K562 (cell line): ENCODE measurements at regions not wholly inside any gene's neighbourhood (a gene's known extent, or its start where the extent isn't known, plus 50 kb on each side); places are given as distances from the start of the nearest gene placed in this dataset.

ENCODE experiments used
- ATAC-seq: fragments of 200-7000 bp; cut with Tn5 transposase; 3 replicates; pipeline ENCODE4 v1.9.1; 2020; ENCODE audit warnings: moderate library complexity
- BruUV-seq: library from RNA; stranded (reverse); fragments of 400-500 nt; replicated peaks from 2 replicates; lab custom pipeline; 2021; lab: Mats Ljungman, UMichigan
- CTCF ChIA-PET: fragments of 300-600 bp; formaldehyde crosslinking; extraction: SDS; loops from one replicate; lab custom pipeline; 2021; ENCODE audit warnings: low intra/inter-chr PET ratio; lab: Yijun Ruan, JAX
- POLR2A ChIA-PET: fragments of 300-600, 350-650 bp; sonication (Branson Sonifier 250); formaldehyde crosslinking; extraction: SDS; loops from one replicate; lab custom pipeline; 2021; ENCODE audit warnings: antibody characterized with exemption, inconsistent platforms; lab: Yijun Ruan, JAX
- DNase-seq, 4 experiments: peaks; one replicate each; pipeline versions ENCODE4 v3.0.0 to v3.0.0-alpha.2; 2011 to 2018; ENCODE audit warnings: low spot score in 3 of 4, mixed read lengths in 3 of 4; ENCODE audit errors: extremely low read depth in 1 of 4
- FAIRE-seq: peaks from 2 replicates; lab custom pipeline; 2011; peaks lifted over from hg19 to GRCh38; lab: Jason Lieb, UNC
- H2AFZ ChIP-seq: 2 replicates; pipeline ENCODE4 v1.6.0; 2011; ENCODE audit warnings: low read depth, low read length, control low read depth, inconsistent platforms
- H3K27ac ChIP-seq: fragments of 200-600 bp; 3 replicates; pipeline ENCODE4 v1.8.0; 2011; ENCODE audit warnings: low read depth, mild to moderate bottlenecking, control low read depth, inconsistent platforms, low read length, moderate library complexity, mixed read lengths; ENCODE audit errors: extremely low read depth
- H3K27me3 ChIP-seq, 2 experiments: fragments of 300-600 bp in 1 of 2; 2 replicates in 1 of 2; 3 replicates in 1 of 2; pipeline versions ENCODE4 v1.6.0 to v1.8.0; 2011; ENCODE audit warnings: inconsistent platforms in 2 of 2, low read length in 2 of 2, mild to moderate bottlenecking in 1 of 2, mixed read lengths in 1 of 2, moderate library complexity in 1 of 2; ENCODE audit not compliant: control insufficient read depth in 2 of 2, insufficient read depth in 2 of 2
- H3K36me3 ChIP-seq: fragments of 300-600 bp; 3 replicates; pipeline ENCODE4 v1.8.0; 2011; ENCODE audit warnings: mild to moderate bottlenecking, low read length, inconsistent platforms; ENCODE audit not compliant: control insufficient read depth, insufficient read depth
- H3K4me1 ChIP-seq, 2 experiments: fragments of 200-600 bp in 1 of 2; replicated peaks in 1 of 2; 2 replicates in 1 of 2; 3 replicates in 1 of 2; pipeline versions ENCODE4 v1.5.1 to v1.8.0; 2011; ENCODE audit warnings: inconsistent platforms in 2 of 2, low read length in 2 of 2, mild to moderate bottlenecking in 1 of 2, mixed read lengths in 1 of 2, moderate library complexity in 1 of 2; ENCODE audit not compliant: control insufficient read depth in 2 of 2, insufficient read depth in 2 of 2
- H3K4me2 ChIP-seq: 2 replicates; pipeline ENCODE4 v1.6.1; 2011; ENCODE audit warnings: low read length, control low read depth, inconsistent platforms, mixed read lengths; ENCODE audit not compliant: insufficient read depth
- H3K4me3 ChIP-seq: fragments of 200-600 bp; sonication (generic), shearing (Covaris generic); 2 replicates; pipeline ENCODE4 v1.5.1; 2016; ENCODE audit warnings: control low read depth, inconsistent platforms
- H3K79me2 ChIP-seq: fragments of 200-600 bp; 3 replicates; pipeline ENCODE4 v1.8.0; 2011; ENCODE audit warnings: low read length, inconsistent platforms; ENCODE audit not compliant: control insufficient read depth, insufficient read depth
- H3K9ac ChIP-seq, 2 experiments: 2 replicates each; pipeline versions ENCODE4 v1.6.0 to v1.6.1; 2011; ENCODE audit warnings: low read depth in 2 of 2, low read length in 2 of 2, control low read depth in 1 of 2, inconsistent platforms in 1 of 2, mild to moderate bottlenecking in 1 of 2, mixed read lengths in 1 of 2; ENCODE audit not compliant: insufficient read depth in 1 of 2
- H3K9me1 ChIP-seq: one replicate; pipeline ENCODE4 v1.6.0; 2011; ENCODE audit warnings: inconsistent platforms, mild to moderate bottlenecking, low read length, moderate library complexity; ENCODE audit not compliant: control insufficient read depth, insufficient read depth
- H3K9me3 ChIP-seq: replicated peaks from 2 replicates; pipeline ENCODE4 v1.5.1; 2011; ENCODE audit warnings: low read depth, low read length, inconsistent platforms; ENCODE audit not compliant: control insufficient read depth, insufficient read depth
- H4K20me1 ChIP-seq: replicated peaks from 2 replicates; pipeline ENCODE4 v1.6.1; 2011; ENCODE audit warnings: low read length, inconsistent platforms, mixed read lengths; ENCODE audit not compliant: control insufficient read depth, insufficient read depth
- CUX1 ChIP-seq: fragments of 200-800 bp; sonication (Bioruptor generic); IDR thresholded peaks from 2 replicates; pipeline ENCODE4 v1.6.1; 2016; ENCODE audit warnings: missing genetic modification characterization, missing compliant biosample characterization
- EZH2 ChIP-seq: IDR thresholded peaks from 2 replicates; pipeline ENCODE4 v1.6.1; 2012; ENCODE audit warnings: low read depth, mild to moderate bottlenecking, inconsistent platforms, low read length, borderline replicate concordance
- HCFC1 ChIP-seq: IDR thresholded peaks from 2 replicates; pipeline ENCODE4 v1.6.1; 2012; ENCODE audit warnings: low read depth, low read length, improper control_type of control experiment
- ILF3 ChIP-seq: fragments of 450-650 bp; IDR thresholded peaks from 2 replicates; pipeline ENCODE4 v1.6.1; 2018; ENCODE audit warnings: antibody characterized with exemption, mild to moderate bottlenecking, moderate library complexity, borderline replicate concordance
- ILK ChIP-seq: fragments of 450-650 bp; IDR thresholded peaks from 2 replicates; pipeline ENCODE4 v1.6.1; 2016; ENCODE audit warnings: missing genetic modification characterization, low read depth, mild to moderate bottlenecking, missing compliant biosample characterization, moderate library complexity, borderline replicate concordance
- IRF2 ChIP-seq: sonication (generic); formaldehyde crosslinking; IDR thresholded peaks from 2 replicates; pipeline ENCODE4 v1.8.1; 2022; ENCODE audit warnings: mild to moderate bottlenecking, missing genetic modification reagents
- MCM5 ChIP-seq: fragments of 450-650 bp; IDR thresholded peaks from 2 replicates; pipeline ENCODE4 v1.6.1; 2016; ENCODE audit warnings: low read depth
- RB1 ChIP-seq: fragments of 450-650 bp; IDR thresholded peaks from 2 replicates; pipeline ENCODE4 v1.6.1; 2017; ENCODE audit warnings: low read depth, mild to moderate bottlenecking
- SMAD4 ChIP-seq: fragments of 250-450 bp; sonication (Bioruptor Pico); conservative IDR thresholded peaks from 2 replicates; pipeline ENCODE4 v1.8.0; 2021; ENCODE audit warnings: inconsistent platforms, mild to moderate bottlenecking, moderate library complexity
- SRSF7 ChIP-seq: fragments of 200-400 bp; formaldehyde crosslinking; optimal IDR thresholded peaks from 2 replicates; pipeline ENCODE3; 2017; ENCODE audit warnings: mild to moderate bottlenecking, low read depth, low read length
- TCF7L2 ChIP-seq: fragments of 150-350 bp; IDR thresholded peaks from 2 replicates; pipeline ENCODE4 v1.6.1; 2016; ENCODE audit warnings: low read depth, mild to moderate bottlenecking, low read length, moderate library complexity
- ZFP36 ChIP-seq: fragments of 150-350 bp; IDR thresholded peaks from 2 replicates; pipeline ENCODE4 v1.6.1; 2018; ENCODE audit warnings: low read length, low read depth; ENCODE audit not compliant: partially characterized antibody
- ZFPM2 ChIP-seq: fragments of 250-450 bp; sonication (Bioruptor Pico); IDR thresholded peaks from 2 replicates; pipeline ENCODE4 v1.5.1; 2022; ENCODE audit warnings: mild to moderate bottlenecking
- ZNF224 ChIP-seq: sonication (generic); formaldehyde crosslinking; IDR thresholded peaks from 2 replicates; pipeline ENCODE4 v1.8.0; 2022; ENCODE audit warnings: mild to moderate bottlenecking, missing genetic modification reagents
- ZNF449 ChIP-seq: fragments of 250-450 bp; sonication (Bioruptor Pico); IDR thresholded peaks from 2 replicates; pipeline ENCODE4 v1.8.0; 2022; ENCODE audit warnings: moderate library complexity, mild to moderate bottlenecking, inconsistent platforms
- ZNF644 ChIP-seq: fragments of 200-800 bp; sonication (Bioruptor generic); IDR thresholded peaks from 2 replicates; pipeline ENCODE4 v1.6.1; 2016; ENCODE audit warnings: low read depth, missing genetic modification characterization, missing compliant biosample characterization
- ZNF699 ChIP-seq: fragments of 250-450 bp; sonication (Bioruptor Pico); IDR thresholded peaks from 2 replicates; pipeline ENCODE4 v1.8.0; 2021; ENCODE audit warnings: mild to moderate bottlenecking, moderate library complexity; ENCODE audit not compliant: insufficient replicate concordance
- ZSCAN29 ChIP-seq: fragments of 450-650 bp; IDR thresholded peaks from 2 replicates; pipeline ENCODE4 v1.6.1; 2017
- WGBS: fragments of 100-300 bp; shearing (Covaris generic); methylation state at CpG from one replicate; pipeline ENCODE4 v1.1.6; 2016; ENCODE audit warnings: low coverage, mixed read lengths; ENCODE audit not compliant: insufficient coverage; ENCODE audit errors: missing lambda C conversion rate; 5-methylcytosine and 5-hydroxymethylcytosine counted together
- in situ Hi-C: fragments of 300-500 bp; cut with MboI; formaldehyde crosslinking; loops from 4 replicates; pipeline ENCODE4 v1.15.0; 2018; ENCODE audit warnings: inconsistent platforms, mixed read lengths
- intact Hi-C: fragments of 100-400 bp; cut with micrococcal nuclease; formaldehyde crosslinking; loops from 2 replicates; pipeline ENCODE4 v1.14.2; 2022

GRCh38 chr4:79687006-79687405 lies 279.0 kb upstream of the GK2 start:
- Histone ChIP-seq H3K9ac (no peak overlapping the region), H3K4me3 (no peak overlapping the region), H3K27ac (no peak overlapping the region), H3K4me2 (no peak overlapping the region), H3K9me1 (no peaks in the 10 kb centered on the region), H3K4me1 (no peaks in the 10 kb centered on the region), H2AFZ (no peak overlapping the region), H3K27me3 (no peaks in the 10 kb centered on the region), H3K9me3 (no peaks in the 10 kb centered on the region), H3K79me2 (no peaks in the 10 kb centered on the region), H3K36me3 (no peaks in the 10 kb centered on the region), H4K20me1 (no peaks in the 10 kb centered on the region)
- BruUV-seq: no TSS peak
- CTCF ChIA-PET: no interaction called here
- DNase-seq: no peak
- no peak for ATAC-seq
- intact Hi-C loops (no loop called here), in situ Hi-C loops (no loop called here)
- 70% methylated on average over 2 of the region's 2 CpGs for WGBS
- FAIRE-seq: no peak
- POLR2A ChIA-PET: interaction anchor here (1.4 kb wide), 1 partner anchor 8 kb away, joined by 4 read pairs; no protein-coding TSS in a partner anchor
- TF ChIP-seq EZH2: no peak
- TF ChIP-seq MCM5: no peak
- no peak for TF ChIP-seq ILK (tag)
- TF ChIP-seq ZNF699 (CRISPR knock-in tag): no peak
- TF ChIP-seq ZNF449 (CRISPR knock-in tag): no peak
- TF ChIP-seq ZNF644 (tag): no peak
- no peak for TF ChIP-seq CUX1 (CRISPR knock-in tag)
- no peak for TF ChIP-seq SRSF7
- no peak for TF ChIP-seq TCF7L2
- no peak for TF ChIP-seq ZFP36
- TF ChIP-seq HCFC1: no peak
- no peak for TF ChIP-seq ZSCAN29
- TF ChIP-seq ZFPM2 (CRISPR knock-in tag): no peak
- no peak for TF ChIP-seq IRF2 (CRISPR knock-in tag)
- no peak for TF ChIP-seq RB1
- no peak for TF ChIP-seq SMAD4
- no peak for TF ChIP-seq ILF3
- TF ChIP-seq ZNF224: no peak
